GM12878 (cell line): ENCODE measurements at regions not wholly inside any gene's neighbourhood (a gene's known extent, or its start where the extent isn't known, plus 50 kb on each side); places are given as distances from the start of the nearest gene placed in this dataset.

Experiments
- ATAC-seq: fragments of 200-7000 bp; cut with Tn5 transposase; 3 replicates; pipeline ENCODE4 v1.9.1; 2020; ENCODE audit warnings: mild to moderate bottlenecking, moderate library complexity
- BruUV-seq: library from RNA; stranded (reverse); fragments of 400-500 nt; replicated peaks from 2 replicates; lab custom pipeline; 2021; lab: Mats Ljungman, UMichigan
- CTCF ChIA-PET: fragments of 300-600 bp; sonication (Branson Sonifier 250); formaldehyde crosslinking; extraction: SDS; loops from one replicate; lab custom pipeline; 2021; ENCODE audit warnings: inconsistent platforms; lab: Yijun Ruan, JAX
- POLR2A ChIA-PET: fragments of 350-600 bp; formaldehyde crosslinking; extraction: SDS; loops from one replicate; lab custom pipeline; 2021; ENCODE audit warnings: inconsistent platforms; lab: Charles Lee
- RAD21 ChIA-PET: fragments of 300-600 bp; sonication (Branson Sonifier 250); formaldehyde crosslinking; loops from one replicate; lab custom pipeline; 2023; ENCODE audit warnings: antibody characterized with exemption; ENCODE audit not compliant: unreplicated experiment; lab: Charles Lee
- SMC1A ChIA-PET: fragments of 300-600 bp; sonication (Branson Sonifier 250); formaldehyde crosslinking; loops from one replicate; lab custom pipeline; 2023; ENCODE audit not compliant: unreplicated experiment, uncharacterized antibody; lab: Charles Lee
- DNase-seq: peaks from one replicate; pipeline ENCODE4 v3.0.0-alpha.2; 2011; ENCODE audit warnings: low read depth, low spot score
- FAIRE-seq: peaks from 3 replicates; lab custom pipeline; 2011; peaks lifted over from hg19 to GRCh38; lab: Jason Lieb, UNC
- H2AFZ ChIP-seq: 2 replicates; pipeline ENCODE4 v1.6.0; 2011; ENCODE audit warnings: low read depth, low read length, control low read depth; ENCODE audit not compliant: control insufficient read depth
- H3K27ac ChIP-seq: 2 replicates; pipeline ENCODE4 v1.5.1; 2011; ENCODE audit warnings: control low read depth; ENCODE audit not compliant: control insufficient read depth, insufficient read depth
- H3K27me3 ChIP-seq, 2 experiments: replicated peaks in 1 of 2; 2 replicates each; pipeline versions ENCODE4 v1.6.0 to v1.6.1; 2011; ENCODE audit warnings: low read length in 1 of 2; ENCODE audit not compliant: control insufficient read depth in 2 of 2, insufficient read depth in 2 of 2
- H3K36me3 ChIP-seq, 2 experiments: 2 replicates each; pipeline ENCODE4 v1.5.1; 2011; ENCODE audit warnings: low read length in 1 of 2; ENCODE audit not compliant: control insufficient read depth in 2 of 2, insufficient read depth in 2 of 2
- H3K4me1 ChIP-seq: 2 replicates; pipeline ENCODE4 v1.6.1; 2011; ENCODE audit warnings: mild to moderate bottlenecking, low read length, moderate library complexity, mixed read lengths; ENCODE audit not compliant: control insufficient read depth, insufficient read depth
- H3K4me2 ChIP-seq: 2 replicates; pipeline ENCODE4 v1.6.0; 2011; ENCODE audit warnings: control low read depth; ENCODE audit not compliant: control insufficient read depth, insufficient read depth
- H3K4me3 ChIP-seq: fragments of 200-600 bp; sonication (generic); 2 replicates; pipeline ENCODE4 v1.5.1; 2016
- H3K79me2 ChIP-seq: 2 replicates; pipeline ENCODE4 v1.6.0; 2011; ENCODE audit warnings: low read length; ENCODE audit not compliant: control insufficient read depth, insufficient read depth
- H3K9ac ChIP-seq: 2 replicates; pipeline ENCODE4 v1.8.0; 2011; ENCODE audit warnings: low read length, control low read depth, mixed read lengths; ENCODE audit not compliant: control insufficient read depth, insufficient read depth
- H3K9me3 ChIP-seq: replicated peaks from 3 replicates; pipeline ENCODE4 v1.5.1; 2011; ENCODE audit warnings: mild to moderate bottlenecking, low read length; ENCODE audit not compliant: control insufficient read depth, insufficient read depth
- H4K20me1 ChIP-seq: 2 replicates; pipeline ENCODE4 v1.6.0; 2011; ENCODE audit not compliant: control insufficient read depth, insufficient read depth
- CBFB ChIP-seq: IDR thresholded peaks from 2 replicates; pipeline ENCODE4 v1.6.1; 2016; ENCODE audit warnings: antibody characterized with exemption, low read depth
- CHD4 ChIP-seq: fragments of 200-600 bp; sonication (generic); IDR thresholded peaks from 2 replicates; pipeline ENCODE4 v1.6.1; 2016; ENCODE audit warnings: mild to moderate bottlenecking
- EGR1 ChIP-seq, 2 experiments: IDR thresholded peaks; 1 replicate in 1 of 2; 2 replicates in 1 of 2; pipeline ENCODE4 v1.6.1; 2011 to 2012; ENCODE audit warnings: low read depth in 2 of 2, low read length in 2 of 2, borderline replicate concordance in 1 of 2, mild to moderate bottlenecking in 1 of 2, moderate library complexity in 1 of 2
- IRF4 ChIP-seq: IDR thresholded peaks from 2 replicates; pipeline ENCODE4 v1.6.1; 2011; ENCODE audit warnings: low read depth, low read length
- JUNB ChIP-seq: IDR thresholded peaks from 2 replicates; pipeline ENCODE4 v1.6.1; 2016; ENCODE audit warnings: antibody characterized with exemption, mild to moderate bottlenecking
- MEF2A ChIP-seq: IDR thresholded peaks from 2 replicates; pipeline ENCODE4 v1.6.1; 2011; ENCODE audit warnings: low read depth, mild to moderate bottlenecking, low read length, moderate library complexity; ENCODE audit not compliant: insufficient read depth
- MTA2 ChIP-seq: fragments of 450-650 bp; IDR thresholded peaks from 2 replicates; pipeline ENCODE4 v1.6.1; 2016; ENCODE audit warnings: low read depth, mild to moderate bottlenecking, moderate library complexity
- MXI1 ChIP-seq: fragments of 150-350 bp; IDR thresholded peaks from 2 replicates; pipeline ENCODE4 v1.6.1; 2011; ENCODE audit warnings: low read depth, mild to moderate bottlenecking, inconsistent platforms, low read length, improper control_type of control experiment
- NKRF ChIP-seq: fragments of 450-650 bp; conservative IDR thresholded peaks from 2 replicates; pipeline ENCODE4 v1.6.1; 2017; ENCODE audit warnings: mild to moderate bottlenecking, moderate library complexity
- POLR2A ChIP-seq: IDR thresholded peaks from 2 replicates; pipeline ENCODE4 v1.6.1; 2011; ENCODE audit warnings: low read depth, mild to moderate bottlenecking, low read length
- RAD51 ChIP-seq: fragments of 450-650 bp; IDR thresholded peaks from 2 replicates; pipeline ENCODE4 v1.6.1; 2016; ENCODE audit warnings: moderate library complexity, mild to moderate bottlenecking, inconsistent platforms
- RBBP5 ChIP-seq: fragments of 200-600 bp; sonication (generic); conservative IDR thresholded peaks from 2 replicates; pipeline ENCODE4 v1.6.1; 2016
- RFX5 ChIP-seq: IDR thresholded peaks from 2 replicates; pipeline ENCODE4 v1.6.1; 2011; ENCODE audit warnings: low read depth, low read length, improper control_type of control experiment
- SREBF2 ChIP-seq: IDR thresholded peaks from 2 replicates; pipeline ENCODE4 v1.6.1; 2012; ENCODE audit warnings: mild to moderate bottlenecking, low read length
- TBL1XR1 ChIP-seq: IDR thresholded peaks from 2 replicates; pipeline ENCODE4 v1.6.1; 2012; ENCODE audit warnings: low read depth, low read length, improper control_type of control experiment
- YY1 ChIP-seq: IDR thresholded peaks from 2 replicates; pipeline ENCODE4 v1.6.1; 2011; ENCODE audit warnings: low read depth, mild to moderate bottlenecking, low read length
- ZSCAN29 ChIP-seq: fragments of 450-650 bp; IDR thresholded peaks from 2 replicates; pipeline ENCODE4 v1.6.1; 2017; ENCODE audit warnings: mild to moderate bottlenecking, moderate library complexity
- WGBS: methylation state at CpG from one replicate; pipeline ENCODE4 v1.1.6; 2016; ENCODE audit warnings: low lambda C conversion rate; ENCODE audit not compliant: insufficient replicate concordance, insufficient coverage; ENCODE audit errors: missing lambda C conversion rate; 5-methylcytosine and 5-hydroxymethylcytosine counted together
- in situ Hi-C: fragments of 300-500 bp; cut with MboI; formaldehyde crosslinking; loops from 9 replicates; pipeline ENCODE4 v1.14.3; 2018; ENCODE audit warnings: mixed read lengths
- intact Hi-C: fragments of 100-400 bp; cut with micrococcal nuclease; formaldehyde crosslinking; loops from one replicate; pipeline ENCODE4 v1.14.2; 2022; ENCODE audit not compliant: unreplicated experiment
- TF ChIP-seq, protein P1 (sequence below): fragments of 450-650 bp; IDR thresholded peaks from 2 replicates; pipeline ENCODE4 v1.6.1; 2018; ENCODE audit warnings: mild to moderate bottlenecking, low read depth, moderate library complexity; ENCODE audit not compliant: partially characterized antibody
- TF ChIP-seq, protein P2 (sequence below): fragments of 450-650 bp; IDR thresholded peaks from 2 replicates; pipeline ENCODE4 v1.6.1; 2017; ENCODE audit warnings: borderline replicate concordance
- TF ChIP-seq, protein P3 (sequence below): fragments of 450-650 bp; IDR thresholded peaks from 2 replicates; pipeline ENCODE4 v1.6.1; 2016; ENCODE audit warnings: mild to moderate bottlenecking

GRCh38 chr4:188839704-188840103 lies 700.5 kb downstream of the TRIML1 start:
- Histone ChIP-seq H3K79me2 (no peaks in the 10 kb centered on the region), H4K20me1 (no peaks in the 10 kb centered on the region), H3K4me3 (no peak overlapping the region), H3K9me3 (no peaks in the 10 kb centered on the region), H3K27me3 (no peaks in the 10 kb centered on the region), H3K4me1 (no peaks in the 10 kb centered on the region), H3K27ac (no peak overlapping the region), H3K9ac (no peak overlapping the region), H3K36me3 (no peaks in the 10 kb centered on the region), H3K4me2 (no peak overlapping the region), H2AFZ (no peak overlapping the region)
- no TSS peak for BruUV-seq
- WGBS: 0% methylated on average over 1 of the region's 1 CpG
- DNase-seq (no peak), ATAC-seq (no peak), FAIRE-seq (no peak)
- ChIA-PET CTCF (no interaction called here), RAD21 (no interaction called here), POLR2A (no interaction called here), SMC1A (no interaction called here)
- intact Hi-C loops (no loop called here), in situ Hi-C loops (no loop called here)
- TF ChIP-seq SREBF2 (no peak), NKRF (no peak), CBFB (no peak), MTA2 (no peak), EGR1 (IDR thresholded peaks at IDR 0.05; ENCODE audit: borderline replicate concordance in 1 of 2, low read depth in 2 of 2, low read length in 2 of 2) (no peak), RBBP5 (no peak), RFX5 (no peak), MEF2A (no peak), RAD51 (no peak), ZSCAN29 (no peak), IRF4 (no peak), POLR2A (no peak), JUNB (no peak), MXI1 (no peak), TBL1XR1 (no peak), YY1 (no peak), CHD4 (no peak)
- TF ChIP-seq, protein P1, sequence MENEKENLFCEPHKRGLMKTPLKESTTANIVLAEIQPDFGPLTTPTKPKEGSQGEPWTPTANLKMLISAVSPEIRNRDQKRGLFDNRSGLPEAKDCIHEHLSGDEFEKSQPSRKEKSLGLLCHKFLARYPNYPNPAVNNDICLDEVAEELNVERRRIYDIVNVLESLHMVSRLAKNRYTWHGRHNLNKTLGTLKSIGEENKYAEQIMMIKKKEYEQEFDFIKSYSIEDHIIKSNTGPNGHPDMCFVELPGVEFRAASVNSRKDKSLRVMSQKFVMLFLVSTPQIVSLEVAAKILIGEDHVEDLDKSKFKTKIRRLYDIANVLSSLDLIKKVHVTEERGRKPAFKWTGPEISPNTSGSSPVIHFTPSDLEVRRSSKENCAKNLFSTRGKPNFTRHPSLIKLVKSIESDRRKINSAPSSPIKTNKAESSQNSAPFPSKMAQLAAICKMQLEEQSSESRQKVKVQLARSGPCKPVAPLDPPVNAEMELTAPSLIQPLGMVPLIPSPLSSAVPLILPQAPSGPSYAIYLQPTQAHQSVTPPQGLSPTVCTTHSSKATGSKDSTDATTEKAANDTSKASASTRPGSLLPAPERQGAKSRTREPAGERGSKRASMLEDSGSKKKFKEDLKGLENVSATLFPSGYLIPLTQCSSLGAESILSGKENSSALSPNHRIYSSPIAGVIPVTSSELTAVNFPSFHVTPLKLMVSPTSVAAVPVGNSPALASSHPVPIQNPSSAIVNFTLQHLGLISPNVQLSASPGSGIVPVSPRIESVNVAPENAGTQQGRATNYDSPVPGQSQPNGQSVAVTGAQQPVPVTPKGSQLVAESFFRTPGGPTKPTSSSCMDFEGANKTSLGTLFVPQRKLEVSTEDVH: no peak
- TF ChIP-seq, protein P2, sequence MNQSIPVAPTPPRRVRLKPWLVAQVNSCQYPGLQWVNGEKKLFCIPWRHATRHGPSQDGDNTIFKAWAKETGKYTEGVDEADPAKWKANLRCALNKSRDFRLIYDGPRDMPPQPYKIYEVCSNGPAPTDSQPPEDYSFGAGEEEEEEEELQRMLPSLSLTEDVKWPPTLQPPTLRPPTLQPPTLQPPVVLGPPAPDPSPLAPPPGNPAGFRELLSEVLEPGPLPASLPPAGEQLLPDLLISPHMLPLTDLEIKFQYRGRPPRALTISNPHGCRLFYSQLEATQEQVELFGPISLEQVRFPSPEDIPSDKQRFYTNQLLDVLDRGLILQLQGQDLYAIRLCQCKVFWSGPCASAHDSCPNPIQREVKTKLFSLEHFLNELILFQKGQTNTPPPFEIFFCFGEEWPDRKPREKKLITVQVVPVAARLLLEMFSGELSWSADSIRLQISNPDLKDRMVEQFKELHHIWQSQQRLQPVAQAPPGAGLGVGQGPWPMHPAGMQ: no peak
- TF ChIP-seq, protein P3, sequence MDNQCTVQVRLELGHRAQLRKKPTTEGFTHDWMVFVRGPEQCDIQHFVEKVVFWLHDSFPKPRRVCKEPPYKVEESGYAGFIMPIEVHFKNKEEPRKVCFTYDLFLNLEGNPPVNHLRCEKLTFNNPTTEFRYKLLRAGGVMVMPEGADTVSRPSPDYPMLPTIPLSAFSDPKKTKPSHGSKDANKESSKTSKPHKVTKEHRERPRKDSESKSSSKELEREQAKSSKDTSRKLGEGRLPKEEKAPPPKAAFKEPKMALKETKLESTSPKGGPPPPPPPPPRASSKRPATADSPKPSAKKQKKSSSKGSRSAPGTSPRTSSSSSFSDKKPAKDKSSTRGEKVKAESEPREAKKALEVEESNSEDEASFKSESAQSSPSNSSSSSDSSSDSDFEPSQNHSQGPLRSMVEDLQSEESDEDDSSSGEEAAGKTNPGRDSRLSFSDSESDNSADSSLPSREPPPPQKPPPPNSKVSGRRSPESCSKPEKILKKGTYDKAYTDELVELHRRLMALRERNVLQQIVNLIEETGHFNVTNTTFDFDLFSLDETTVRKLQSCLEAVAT: no peak
